ENCODE measurements at regions not wholly inside any gene's neighbourhood (a gene's known extent, or its start where the extent isn't known, plus 50 kb on each side); places are given as distances from the start of the nearest gene placed in this dataset.

DNA sequence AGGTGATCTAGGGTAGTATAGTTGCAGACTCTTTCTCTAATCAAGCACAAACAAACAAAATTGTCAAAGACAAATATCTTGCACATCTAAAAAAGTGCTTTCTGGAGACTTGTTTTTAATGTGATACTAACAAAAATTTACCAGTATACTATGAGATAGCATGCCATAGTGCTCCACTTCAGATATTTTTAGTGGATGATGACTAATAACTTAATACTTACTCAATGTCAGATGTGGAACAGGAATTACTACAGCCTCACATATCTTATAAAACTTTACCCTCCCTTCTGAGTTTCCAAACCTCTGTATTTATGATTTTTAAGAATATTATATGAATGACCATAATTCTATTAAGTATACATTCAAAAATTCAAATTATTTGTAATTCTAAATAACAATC, 1162.0 kb upstream of the SLC39A10 start:
- Histone ChIP-seq H3K36me3 (no peaks in the 10 kb centered on the region), H3K4me1 (no peaks in the 10 kb centered on the region), H3K9me3 (no peaks in the 10 kb centered on the region), H3K4me3 (no peak overlapping the region), H3K27me3 (no peaks in the 10 kb centered on the region), H3K27ac (no peak overlapping the region)
- DNase-seq (ENCODE audit: low spot score in 2 of 2): no peak
- TF ChIP-seq, protein P1, sequence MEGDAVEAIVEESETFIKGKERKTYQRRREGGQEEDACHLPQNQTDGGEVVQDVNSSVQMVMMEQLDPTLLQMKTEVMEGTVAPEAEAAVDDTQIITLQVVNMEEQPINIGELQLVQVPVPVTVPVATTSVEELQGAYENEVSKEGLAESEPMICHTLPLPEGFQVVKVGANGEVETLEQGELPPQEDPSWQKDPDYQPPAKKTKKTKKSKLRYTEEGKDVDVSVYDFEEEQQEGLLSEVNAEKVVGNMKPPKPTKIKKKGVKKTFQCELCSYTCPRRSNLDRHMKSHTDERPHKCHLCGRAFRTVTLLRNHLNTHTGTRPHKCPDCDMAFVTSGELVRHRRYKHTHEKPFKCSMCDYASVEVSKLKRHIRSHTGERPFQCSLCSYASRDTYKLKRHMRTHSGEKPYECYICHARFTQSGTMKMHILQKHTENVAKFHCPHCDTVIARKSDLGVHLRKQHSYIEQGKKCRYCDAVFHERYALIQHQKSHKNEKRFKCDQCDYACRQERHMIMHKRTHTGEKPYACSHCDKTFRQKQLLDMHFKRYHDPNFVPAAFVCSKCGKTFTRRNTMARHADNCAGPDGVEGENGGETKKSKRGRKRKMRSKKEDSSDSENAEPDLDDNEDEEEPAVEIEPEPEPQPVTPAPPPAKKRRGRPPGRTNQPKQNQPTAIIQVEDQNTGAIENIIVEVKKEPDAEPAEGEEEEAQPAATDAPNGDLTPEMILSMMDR (IDR thresholded peaks at IDR 0.05): no peak
- TF ChIP-seq POLR2AphosphoS5 (IDR thresholded peaks at IDR 0.05) (no peak), POLR2A (IDR thresholded peaks at IDR 0.05) (no peak)
- intact Hi-C loops (cut with DNase I; ENCODE audit: low total_unique reads): no loop called here

DNA sequence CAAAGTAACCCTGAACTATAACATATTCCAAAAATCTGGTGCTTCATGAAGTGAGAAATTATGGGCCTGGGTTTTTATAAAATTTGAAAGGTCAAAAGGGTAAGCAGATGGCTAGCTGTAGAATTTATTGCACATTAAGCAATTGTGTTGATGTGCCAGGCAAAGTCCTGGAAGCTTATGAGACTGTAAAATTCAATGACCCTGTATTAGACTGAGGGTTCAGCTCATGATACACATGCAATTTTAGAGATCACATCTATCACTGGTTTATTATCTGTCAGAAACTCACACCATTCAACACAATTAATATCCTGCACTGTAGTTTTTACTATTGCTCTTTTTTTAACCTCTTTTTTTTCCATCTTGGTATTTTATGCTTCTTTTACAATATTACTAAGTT, 1162.6 kb upstream of the SLC39A10 start:
- DNase-seq (ENCODE audit: low spot score in 2 of 2): no peak
- Histone ChIP-seq H3K4me1 (no peaks in the 10 kb centered on the region), H3K9me3 (no peaks in the 10 kb centered on the region), H3K36me3 (no peaks in the 10 kb centered on the region), H3K27ac (no peak overlapping the region), H3K27me3 (no peaks in the 10 kb centered on the region), H3K4me3 (no peak overlapping the region)
- intact Hi-C loops (cut with DNase I; ENCODE audit: low total_unique reads): no loop called here
- TF ChIP-seq POLR2A (IDR thresholded peaks at IDR 0.05): no peak
- TF ChIP-seq, protein P1 (IDR thresholded peaks at IDR 0.05): no peak
- no peak for TF ChIP-seq POLR2AphosphoS5 (IDR thresholded peaks at IDR 0.05)

DNA sequence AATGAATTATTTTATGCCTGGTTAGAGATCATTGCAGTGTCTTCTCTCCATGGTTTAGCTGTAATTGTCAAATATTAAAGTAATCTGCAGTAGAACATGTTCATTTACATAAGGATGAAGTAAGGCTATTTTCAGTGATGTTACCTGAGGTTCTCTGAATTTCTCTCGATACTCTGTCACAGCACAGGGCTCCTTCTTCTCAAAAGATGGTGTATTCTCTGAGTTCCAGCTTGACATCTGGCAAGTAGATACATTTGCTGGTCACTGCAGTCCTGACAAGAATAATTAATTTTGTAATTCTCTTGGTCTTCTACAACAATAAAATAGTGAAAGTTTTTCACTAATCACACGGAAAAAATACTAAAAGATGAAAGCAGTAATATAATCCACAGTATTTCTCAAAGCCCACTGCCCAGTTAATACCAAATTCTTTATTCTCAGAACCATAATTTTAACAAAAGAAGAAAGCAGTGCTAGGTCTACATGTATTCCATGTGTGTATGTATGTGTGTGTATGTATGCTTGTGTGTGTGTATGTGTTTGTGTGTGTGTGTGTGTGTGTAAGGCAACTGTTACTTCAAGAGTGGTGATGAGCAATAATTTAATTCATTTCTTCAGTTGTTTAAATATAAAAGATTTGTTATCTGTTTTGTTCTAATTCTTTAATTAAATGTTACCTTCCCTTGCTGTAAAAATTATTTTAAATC, 1165.5 kb upstream of the SLC39A10 start:
- no peak for DNase-seq (ENCODE audit: low spot score in 2 of 2)
- Histone ChIP-seq H3K36me3 (no peaks in the 10 kb centered on the region), H3K27me3 (no peaks in the 10 kb centered on the region), H3K27ac (no peak overlapping the region), H3K4me3 (no peak overlapping the region), H3K4me1 (no peaks in the 10 kb centered on the region), H3K9me3 (no peaks in the 10 kb centered on the region)
- TF ChIP-seq POLR2AphosphoS5 (IDR thresholded peaks at IDR 0.05): no peak
- intact Hi-C loops (cut with DNase I; ENCODE audit: low total_unique reads): no loop called here

DNA sequence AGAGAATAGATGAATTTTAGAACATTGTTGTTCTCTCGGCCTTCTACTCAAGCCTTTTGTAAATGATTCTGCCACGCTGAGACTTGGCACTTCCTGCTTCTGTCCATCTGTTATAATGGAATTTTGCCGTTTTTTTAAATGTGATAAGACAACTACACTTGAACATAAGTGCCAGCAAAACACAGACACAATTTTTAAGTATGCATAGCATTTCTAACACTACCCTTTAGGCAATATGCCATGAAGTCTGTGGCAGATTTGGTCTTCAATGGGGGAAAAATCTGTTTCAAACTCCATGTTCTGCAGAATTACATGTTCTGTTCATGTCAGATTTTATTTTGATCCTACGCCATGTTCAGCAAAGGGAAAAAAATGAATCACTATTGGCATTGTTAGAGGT, 1170.7 kb upstream of the SLC39A10 start:
- intact Hi-C loops (cut with DNase I; ENCODE audit: low total_unique reads): no loop called here
- Histone ChIP-seq H3K4me3 (no peak overlapping the region), H3K27ac (no peak overlapping the region), H3K36me3 (no peaks in the 10 kb centered on the region), H3K9me3 (no peaks in the 10 kb centered on the region), H3K27me3 (no peaks in the 10 kb centered on the region), H3K4me1 (no peaks in the 10 kb centered on the region)
- no peak for DNase-seq (ENCODE audit: low spot score in 2 of 2)
- TF ChIP-seq, protein P1 (IDR thresholded peaks at IDR 0.05): no peak
- TF ChIP-seq POLR2AphosphoS5 (IDR thresholded peaks at IDR 0.05) (no peak), POLR2A (IDR thresholded peaks at IDR 0.05) (no peak)

DNA sequence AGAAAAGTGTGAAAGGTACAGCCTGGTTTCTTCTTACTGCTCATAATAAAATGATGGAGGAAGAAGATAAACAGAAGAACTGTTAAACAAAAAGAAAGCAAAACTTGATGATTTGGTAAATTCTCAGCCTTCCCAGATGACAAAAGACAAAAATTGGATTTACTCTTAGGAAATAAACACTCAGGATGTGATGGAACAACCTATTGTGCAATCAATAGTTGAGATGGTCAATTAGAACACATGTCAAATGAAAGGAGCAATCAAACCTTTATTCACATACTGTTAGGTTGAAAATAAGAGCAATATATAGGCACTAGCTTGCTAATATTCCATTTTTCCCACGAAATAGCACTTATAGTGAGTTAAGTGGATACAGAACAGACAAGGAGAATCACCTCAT, 1174.0 kb upstream of the SLC39A10 start:
- Histone ChIP-seq H3K9me3 (no peaks in the 10 kb centered on the region), H3K27ac (no peak overlapping the region), H3K4me1 (no peaks in the 10 kb centered on the region), H3K36me3 (no peaks in the 10 kb centered on the region), H3K27me3 (no peaks in the 10 kb centered on the region), H3K4me3 (no peak overlapping the region)
- DNase-seq (ENCODE audit: low spot score in 2 of 2): no peak
- TF ChIP-seq POLR2A (IDR thresholded peaks at IDR 0.05): no peak
- no peak for TF ChIP-seq POLR2AphosphoS5 (IDR thresholded peaks at IDR 0.05)
- TF ChIP-seq, protein P1 (IDR thresholded peaks at IDR 0.05): no peak
- intact Hi-C loops (cut with DNase I; ENCODE audit: low total_unique reads): no loop called here

Data from breast epithelium (tissue), 4 donors.